HCEC 1CT (cell line): ENCODE measurements at regions not wholly inside any gene's neighbourhood (a gene's known extent, or its start where the extent isn't known, plus 50 kb on each side); places are given as distances from the start of the nearest gene placed in this dataset.
"Not testable (repeated sequence)": the region's sequence is repeated elsewhere in the genome, so short reads cannot be mapped to it uniquely, and the experiment has no call there.

ENCODE experiments used
- DNase-seq: peaks from one replicate; pipeline ENCODE4 v3.0.0-alpha.2; 2017

GRCh38 chr13:109702030-109702597 is 84.3 kb downstream of the IRS2 start:
- DNase-seq = not testable (repeated sequence)

GRCh38 chr13:109700176-109700575 is 86.2 kb downstream of the IRS2 start:
- DNase-seq = peak; percentile 53

GRCh38 chr13:109699628-109700071 is 86.7 kb downstream of the IRS2 start:
- DNase-seq = no peak

GRCh38 chr13:109698779-109699178 is 87.6 kb downstream of the IRS2 start:
- peak; percentile 86 for DNase-seq

GRCh38 chr13:109697936-109698335 is 88.4 kb downstream of the IRS2 start:
- DNase-seq = no peak

GRCh38 chr13:109695402-109696190 is 90.8 kb downstream of the IRS2 start:
- no peak for DNase-seq

GRCh38 chr13:109694972-109695371 is 91.4 kb downstream of the IRS2 start:
- no peak for DNase-seq

- DNase-seq = no peak
Observed at GRCh38 chr13:109693213-109693612, 93.2 kb downstream of the IRS2 start.

- no peak for DNase-seq
Observed at GRCh38 chr13:109691689-109692088, 94.7 kb downstream of the IRS2 start.

GRCh38 chr13:109687559-109688448 is 98.6 kb downstream of the IRS2 start:
- DNase-seq = no peak

GRCh38 chr13:109685203-109685602 is 101.2 kb downstream of the IRS2 start:
- no peak for DNase-seq

GRCh38 chr13:109684824-109685202 is 101.6 kb downstream of the IRS2 start:
- no peak for DNase-seq

- no peak for DNase-seq
Observed at GRCh38 chr13:109684084-109684823, 102.1 kb downstream of the IRS2 start.

- no peak for DNase-seq
Observed at GRCh38 chr13:109682534-109683244, 103.7 kb downstream of the IRS2 start.

- no peak for DNase-seq
Observed at GRCh38 chr13:109680930-109681329, 105.5 kb downstream of the IRS2 start.

GRCh38 chr13:109680288-109680687 is 106.1 kb downstream of the IRS2 start:
- no peak for DNase-seq

GRCh38 chr13:109678459-109678858 is 107.9 kb downstream of the IRS2 start:
- no peak for DNase-seq

- no peak for DNase-seq
Observed at GRCh38 chr13:109677206-109677605, 109.2 kb downstream of the IRS2 start.

- peak; percentile 16 for DNase-seq
Observed at GRCh38 chr13:109673477-109673876, 112.9 kb downstream of the IRS2 start.

- peak; percentile 68 for DNase-seq
Observed at GRCh38 chr13:109672545-109672944, 113.8 kb downstream of the IRS2 start.

GRCh38 chr13:109671919-109672318 is 114.5 kb downstream of the IRS2 start:
- no peak for DNase-seq

- no peak for DNase-seq
Observed at GRCh38 chr13:109670776-109671175, 115.6 kb downstream of the IRS2 start.
